Stomach smooth muscle (tissue), 2 donors: ENCODE measurements at regions not wholly inside any gene's neighbourhood (a gene's known extent, or its start where the extent isn't known, plus 50 kb on each side); places are given as distances from the start of the nearest gene placed in this dataset.
"Not testable (repeated sequence)": the region's sequence is repeated elsewhere in the genome, so short reads cannot be mapped to it uniquely, and the experiment has no call there.

Source experiments
- H3K27ac ChIP-seq: one replicate; pipeline ENCODE4 v1.7.0; 2013; ENCODE audit warnings: mild to moderate bottlenecking, low read length, inconsistent platforms
- H3K27me3 ChIP-seq, 2 donors: one replicate each; pipeline ENCODE4 v1.7.0; 2013; ENCODE audit warnings: low read length in 2 of 2; ENCODE audit not compliant: insufficient read depth in 2 of 2, control insufficient read depth in 1 of 2
- H3K36me3 ChIP-seq, 2 donors: one replicate each; pipeline ENCODE4 v1.7.0; 2013; ENCODE audit warnings: low read length in 2 of 2; ENCODE audit not compliant: control insufficient read depth in 2 of 2, insufficient read depth in 2 of 2
- H3K4me1 ChIP-seq: one replicate; pipeline ENCODE4 v1.7.0; 2013; ENCODE audit warnings: low read length; ENCODE audit not compliant: control insufficient read depth, insufficient read depth
- H3K4me3 ChIP-seq, 2 donors: one replicate each; pipeline ENCODE4 v1.7.0; 2013; ENCODE audit warnings: low read length in 2 of 2
- H3K9ac ChIP-seq, 2 donors: one replicate each; pipeline ENCODE4 v1.7.0; 2013; ENCODE audit warnings: low read length in 2 of 2, mild to moderate bottlenecking in 1 of 2
- H3K9me3 ChIP-seq, 2 donors: one replicate each; pipeline ENCODE4 v1.7.0; 2013; ENCODE audit warnings: low read length in 2 of 2; ENCODE audit not compliant: control insufficient read depth in 2 of 2
- donor health status: healthy.
- donor health status: Pancreatic carcinoma.

GRCh38 chr7:76133164-76133775 is 68.4 kb upstream of the SRRM3 start:
- Histone ChIP-seq H3K4me3 (no peak overlapping the region), H3K9me3 (no peaks in the 10 kb centered on the region), H3K4me1 (no peaks in the 10 kb centered on the region), H3K9ac (no peak overlapping the region), H3K27ac (no peak overlapping the region), H3K27me3 (peaks cover 0 to 2% of the 10 kb centered on the region in 2 donors), H3K36me3 (no peaks in the 10 kb centered on the region)

- H3K36me3 ChIP-seq, result no peaks in the 10 kb centered on the region
- H3K4me1 ChIP-seq, result no peaks in the 10 kb centered on the region
- no peak overlapping the region for H3K4me3 ChIP-seq
- H3K9me3 ChIP-seq, result no peaks in the 10 kb centered on the region
- no peak overlapping the region for H3K27ac ChIP-seq
- no peak overlapping the region for H3K9ac ChIP-seq
- H3K27me3 ChIP-seq, result peaks cover 0 to 2% of the 10 kb centered on the region in 2 donors
These were observed 67.9 kb upstream of the SRRM3 start for GRCh38 chr7:76133839-76134238.

GRCh38 chr7:76135263-76135662 is 66.4 kb upstream of the SRRM3 start:
- H3K9ac ChIP-seq, H3K27me3 ChIP-seq, H3K27ac ChIP-seq, H3K9me3 ChIP-seq, H3K4me3 ChIP-seq, H3K4me1 ChIP-seq, H3K36me3 ChIP-seq: not testable (repeated sequence)

- not testable (repeated sequence) for H3K27me3 ChIP-seq, H3K27ac ChIP-seq, H3K4me1 ChIP-seq, H3K4me3 ChIP-seq, H3K9ac ChIP-seq, H3K36me3 ChIP-seq, H3K9me3 ChIP-seq
These were observed 63.0 kb upstream of the SRRM3 start for GRCh38 chr7:76138577-76139313.

- H3K9me3 ChIP-seq, result no peaks in the 10 kb centered on the region
These were observed 62.0 kb upstream of the SRRM3 start for GRCh38 chr7:76139670-76140069.

GRCh38 chr7:76140259-76140658 is 61.4 kb upstream of the SRRM3 start:
- not testable (repeated sequence) for H3K9me3 ChIP-seq, H3K4me3 ChIP-seq, H3K36me3 ChIP-seq, H3K4me1 ChIP-seq, H3K27ac ChIP-seq, H3K9ac ChIP-seq, H3K27me3 ChIP-seq

More at GRCh38 chr7:76139670-76140069, 62.0 kb upstream of the SRRM3 start:
- H3K9ac ChIP-seq, result no peak overlapping the region
- no peaks in the 10 kb centered on the region for H3K36me3 ChIP-seq
- no peaks in the 10 kb centered on the region for H3K4me1 ChIP-seq
- H3K4me3 ChIP-seq, result no peak overlapping the region
- H3K27ac ChIP-seq, result no peak overlapping the region
- no peaks in the 10 kb centered on the region for H3K27me3 ChIP-seq

GRCh38 chr7:76142861-76143260 is 58.8 kb upstream of the SRRM3 start:
- H3K4me1 ChIP-seq, result no peaks in the 10 kb centered on the region
- H3K4me3 ChIP-seq, result no peak overlapping the region
- no peaks in the 10 kb centered on the region for H3K27me3 ChIP-seq
- H3K27ac ChIP-seq, result no peak overlapping the region
- H3K36me3 ChIP-seq, result no peaks in the 10 kb centered on the region
- no peaks in the 10 kb centered on the region for H3K9me3 ChIP-seq
- no peak overlapping the region for H3K9ac ChIP-seq

- H3K27ac ChIP-seq, H3K4me1 ChIP-seq, H3K4me3 ChIP-seq, H3K36me3 ChIP-seq, H3K9me3 ChIP-seq, H3K9ac ChIP-seq, H3K27me3 ChIP-seq: not testable (repeated sequence)
These were observed 56.9 kb upstream of the SRRM3 start for GRCh38 chr7:76144664-76145270.

GRCh38 chr7:76146374-76146773 is 55.3 kb upstream of the SRRM3 start:
- no peaks in the 10 kb centered on the region for H3K36me3 ChIP-seq
- no peak overlapping the region for H3K27ac ChIP-seq
- H3K9ac ChIP-seq, result no peak overlapping the region
- H3K9me3 ChIP-seq, result no peaks in the 10 kb centered on the region
- peaks cover 0 to 3% of the 10 kb centered on the region in 2 donors for H3K27me3 ChIP-seq
- H3K4me1 ChIP-seq, result peaks cover 4% of the 10 kb centered on the region
- H3K4me3 ChIP-seq, result no peak overlapping the region

- not testable (repeated sequence) for H3K27ac ChIP-seq, H3K4me3 ChIP-seq, H3K9me3 ChIP-seq, H3K27me3 ChIP-seq, H3K4me1 ChIP-seq, H3K36me3 ChIP-seq, H3K9ac ChIP-seq
These were observed 52.7 kb upstream of the SRRM3 start for GRCh38 chr7:76148947-76149346.
